NCI-H2029 treated with DMSO at 0.1 percent for 48 hours (cell line): ENCODE measurements at regions not wholly inside any gene's neighbourhood (a gene's known extent, or its start where the extent isn't known, plus 50 kb on each side); places are given as distances from the start of the nearest gene placed in this dataset.
"Not testable (repeated sequence)": the region's sequence is repeated elsewhere in the genome, so short reads cannot be mapped to it uniquely, and the experiment has no call there.

Source experiments
- DNase-seq: peaks from one replicate; lab custom pipeline; 2025; lab: John Stamatoyannopoulos, UW

DNA sequence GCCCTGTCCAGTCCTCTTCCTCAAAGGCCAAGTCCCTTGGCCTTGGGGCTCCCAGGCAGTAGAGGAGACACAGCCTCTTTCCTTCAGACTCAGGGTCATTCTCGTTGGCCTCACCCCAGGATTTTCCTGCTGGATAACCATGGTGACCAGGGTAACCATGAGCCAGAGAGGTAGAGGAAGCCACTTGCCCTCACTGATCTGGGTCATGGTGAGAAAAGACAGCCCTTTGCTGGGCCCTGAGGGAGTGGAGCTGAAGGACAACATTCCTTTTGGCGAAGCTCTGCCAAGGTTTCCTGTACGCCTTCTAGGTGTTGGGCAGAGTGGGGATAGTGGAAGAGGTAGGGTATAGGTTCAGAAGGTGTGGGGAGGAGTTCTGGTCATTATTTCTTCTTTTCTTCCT, 53.1 kb upstream of the WNT4 start:
- DNase-seq: no peak

DNA sequence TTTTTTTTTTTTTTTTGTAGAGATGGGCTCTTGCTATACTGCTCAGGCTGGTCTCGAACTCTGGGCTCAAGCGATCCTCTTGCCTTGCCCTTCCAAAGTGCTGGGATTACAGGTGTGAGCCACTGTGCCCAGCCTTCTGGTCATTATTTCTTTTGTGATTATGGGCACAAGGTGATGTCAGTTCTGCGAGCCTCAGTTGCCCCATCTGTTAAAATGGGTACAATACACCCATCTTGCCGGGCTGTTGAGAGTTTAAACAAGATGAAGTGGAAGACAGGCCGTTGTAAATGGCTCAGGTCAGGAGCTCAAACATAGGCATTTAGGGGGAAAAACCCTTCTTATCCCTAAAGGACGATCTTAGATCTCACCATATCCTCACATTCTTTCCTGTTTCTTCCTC, 53.7 kb upstream of the WNT4 start:
- no peak for DNase-seq

DNA sequence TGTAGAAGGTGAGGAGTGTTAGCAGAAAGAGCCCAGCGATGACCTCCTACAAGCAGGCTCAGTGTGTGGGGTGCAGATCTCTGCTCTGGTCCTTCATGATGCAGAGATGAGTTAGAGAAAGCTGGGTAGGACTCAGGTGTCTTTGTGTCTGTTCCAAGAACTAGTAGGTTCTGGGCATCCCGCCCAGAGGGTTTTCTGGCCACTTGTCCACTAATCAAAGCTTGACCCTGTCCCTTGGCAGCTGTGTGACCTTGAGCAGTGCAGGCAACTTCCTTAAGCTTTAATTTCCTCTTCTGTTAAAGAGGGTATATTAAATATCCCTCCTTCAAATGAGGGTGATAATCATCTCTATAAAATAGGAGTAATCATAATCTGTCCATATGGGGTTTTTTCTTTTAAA, 54.7 kb upstream of the WNT4 start:
- DNase-seq: no peak

DNA sequence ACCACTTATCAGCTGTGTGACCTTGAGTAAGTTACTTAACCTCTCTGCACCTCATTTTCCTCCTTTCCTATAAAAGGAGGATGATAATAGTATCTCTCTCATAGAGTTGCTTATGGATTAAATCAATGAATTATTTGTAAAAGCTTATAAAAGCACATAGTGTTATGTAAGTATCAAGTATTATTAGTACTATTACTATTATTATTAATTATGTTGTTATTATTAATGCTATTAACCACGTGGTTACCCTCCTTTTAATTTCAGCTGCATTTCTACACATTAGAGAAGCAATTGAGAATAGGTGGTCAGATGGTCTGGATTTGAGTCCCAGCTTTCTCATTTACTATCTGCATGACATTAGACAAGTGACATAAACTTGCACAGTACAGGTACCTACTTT, 58.1 kb upstream of the WNT4 start:
- no peak for DNase-seq

DNA sequence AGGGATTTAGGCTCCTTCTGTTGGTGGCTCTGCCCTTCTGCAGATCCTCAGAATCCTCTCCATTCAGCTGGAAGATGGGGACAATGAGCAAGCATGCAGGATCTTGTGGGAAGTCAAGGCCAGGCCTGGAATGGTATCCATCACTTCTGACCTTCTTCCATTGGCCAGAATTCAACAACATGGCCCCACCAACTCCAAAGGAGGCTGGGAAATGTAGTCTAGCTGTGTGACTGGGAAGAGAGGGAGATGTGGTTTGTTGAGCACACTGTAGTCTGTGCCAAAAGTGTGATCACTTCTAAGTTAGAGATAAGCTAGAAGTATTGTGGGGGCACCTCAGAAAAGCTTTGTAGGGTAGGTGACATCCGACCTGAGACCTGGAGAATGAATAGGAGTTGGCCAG, 60.4 kb upstream of the WNT4 start:
- no peak for DNase-seq

DNA sequence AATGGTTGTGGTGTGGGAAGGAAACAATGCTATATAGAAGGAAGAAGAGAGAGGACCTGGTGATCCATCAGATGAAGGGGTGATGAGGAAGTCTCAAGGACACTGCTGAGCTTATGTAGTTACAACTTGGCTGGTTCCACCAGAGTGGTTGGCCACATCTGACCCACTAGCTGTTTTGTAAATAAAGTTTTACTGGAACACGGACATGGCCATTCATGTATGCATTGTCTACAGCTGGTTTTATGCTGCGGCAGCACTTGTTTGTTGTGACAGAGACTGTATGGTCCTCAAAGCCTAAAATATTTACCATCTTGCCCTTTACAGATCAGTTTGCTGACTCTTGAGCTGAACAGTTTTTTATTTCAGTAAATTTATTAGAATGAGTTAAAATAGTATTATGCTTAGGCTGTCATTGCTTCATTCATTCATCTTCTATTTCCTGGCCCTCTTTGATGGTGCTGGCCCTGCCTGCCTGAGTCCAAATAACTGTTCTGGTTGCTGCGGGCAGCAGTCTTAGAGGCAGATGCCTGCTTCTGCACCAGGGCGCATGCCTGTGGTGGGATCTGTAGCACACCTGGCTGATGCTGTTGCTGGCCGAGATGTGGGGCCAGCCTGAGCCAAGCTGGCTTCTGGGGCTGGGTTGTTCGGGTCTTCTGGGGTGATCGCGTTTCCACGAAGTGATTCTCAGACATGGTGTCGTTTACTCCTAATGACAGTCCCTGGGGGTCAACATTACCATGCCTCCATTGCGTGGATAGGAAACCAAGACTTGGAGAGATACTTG, 61.4 kb upstream of the WNT4 start:
- no peak for DNase-seq

DNA sequence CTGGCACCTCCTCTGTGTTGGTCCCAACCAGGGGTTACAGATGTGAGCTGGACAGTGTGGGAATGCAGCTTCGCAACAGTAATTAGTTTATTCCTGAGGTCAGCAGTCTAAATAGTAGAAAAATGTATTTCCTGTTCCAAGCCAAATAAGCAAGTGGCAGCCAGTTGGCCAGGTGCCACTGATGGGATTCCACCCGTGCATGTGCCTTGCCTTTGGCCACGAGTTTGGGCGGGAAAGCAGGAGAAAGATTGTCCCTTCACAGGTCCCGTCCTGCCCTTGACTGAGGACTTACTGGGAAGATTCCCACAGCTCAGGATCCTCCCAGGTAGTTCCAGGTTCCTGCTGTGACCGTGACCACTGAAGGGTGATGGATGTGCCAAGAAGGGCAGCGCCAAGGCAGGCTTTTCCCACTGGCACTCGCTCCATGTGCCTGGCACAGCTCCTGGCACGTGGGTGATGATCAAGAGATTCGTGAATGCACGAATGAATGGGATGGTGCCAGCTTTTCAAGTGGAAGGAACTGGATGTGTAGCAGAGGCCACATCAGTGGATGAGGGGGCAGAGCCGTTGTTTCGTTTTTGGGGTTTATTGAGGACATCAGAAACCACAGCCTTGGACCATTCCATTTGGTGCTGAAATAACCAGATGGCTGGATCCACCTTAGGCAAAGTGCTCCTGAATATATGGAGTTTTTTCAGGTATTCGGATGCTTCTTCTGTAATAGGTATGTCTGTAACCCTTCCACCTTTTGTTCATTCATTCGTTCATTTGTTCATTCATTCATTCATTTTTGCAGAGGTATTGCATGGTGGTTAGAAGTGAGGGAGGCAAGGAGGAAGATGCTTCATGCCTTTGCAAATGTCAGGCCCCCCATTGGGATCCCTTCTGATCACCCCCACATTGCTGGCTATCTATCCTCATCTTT, 62.4 kb upstream of the WNT4 start:
- DNase-seq: peak; percentile 55

DNA sequence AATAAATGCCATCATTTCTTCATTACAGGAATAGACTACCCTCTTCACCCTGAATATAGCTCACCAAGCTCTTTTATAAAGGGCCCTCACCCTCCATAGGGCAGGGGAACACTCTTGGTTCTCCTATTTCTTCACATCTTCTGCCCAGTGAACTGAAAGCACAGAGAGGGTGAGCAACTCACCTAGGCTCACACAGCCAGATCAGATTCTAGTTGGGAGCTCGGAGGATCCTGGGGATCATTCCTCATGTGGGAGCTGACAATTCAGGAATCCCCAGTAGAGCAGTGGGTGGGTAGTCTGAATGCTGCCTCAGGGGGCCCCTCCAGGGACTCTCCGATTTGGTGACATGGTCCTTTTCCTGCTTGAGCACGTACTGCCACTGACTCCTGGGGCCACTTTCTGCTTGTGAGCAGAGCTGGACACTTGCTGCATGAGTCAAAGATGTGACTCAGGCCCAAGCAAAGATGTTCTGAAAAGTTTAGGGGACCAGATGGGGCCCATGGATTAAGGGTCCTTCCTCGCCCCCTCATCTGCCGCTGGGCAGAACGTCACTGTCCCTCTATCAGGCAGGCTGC, 63.7 kb upstream of the WNT4 start:
- no peak for DNase-seq

DNA sequence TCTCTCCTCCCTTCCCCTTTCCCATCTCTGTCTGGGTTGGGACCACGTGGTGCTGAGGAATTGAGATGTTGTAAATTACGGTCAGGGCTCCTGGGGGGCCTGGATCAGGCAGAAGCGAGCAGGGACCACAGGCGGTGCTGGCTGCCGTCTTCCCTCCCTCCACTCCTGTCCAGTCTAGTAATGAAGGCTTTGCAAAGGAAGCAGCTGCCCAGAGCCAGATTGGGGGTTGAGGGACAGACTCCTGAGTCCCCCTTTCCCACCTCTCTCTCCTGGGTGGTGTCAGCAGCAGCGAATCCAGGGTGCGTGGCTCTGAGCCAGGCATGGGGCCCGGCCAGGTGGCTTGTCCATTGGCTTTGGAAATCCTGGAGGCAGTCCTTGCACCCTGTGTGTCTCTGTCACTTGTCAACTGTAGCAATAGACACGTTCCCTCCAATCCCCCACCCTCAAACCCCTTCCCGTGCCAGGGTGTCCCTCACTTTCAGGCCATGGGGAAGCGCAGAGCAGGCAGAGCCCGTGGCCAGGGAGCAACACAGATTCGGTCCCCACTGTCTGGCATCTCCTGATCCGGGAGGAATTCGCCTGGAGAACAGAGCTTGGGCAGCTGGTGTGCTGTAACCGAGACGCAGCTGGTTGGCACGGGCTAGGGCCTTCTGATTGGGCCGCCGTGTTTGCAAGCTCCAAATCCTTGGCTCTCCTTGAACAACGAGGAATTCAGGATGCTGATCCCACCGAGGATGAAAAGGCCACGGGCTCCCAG, 64.8 kb upstream of the WNT4 start:
- DNase-seq: no peak

DNA sequence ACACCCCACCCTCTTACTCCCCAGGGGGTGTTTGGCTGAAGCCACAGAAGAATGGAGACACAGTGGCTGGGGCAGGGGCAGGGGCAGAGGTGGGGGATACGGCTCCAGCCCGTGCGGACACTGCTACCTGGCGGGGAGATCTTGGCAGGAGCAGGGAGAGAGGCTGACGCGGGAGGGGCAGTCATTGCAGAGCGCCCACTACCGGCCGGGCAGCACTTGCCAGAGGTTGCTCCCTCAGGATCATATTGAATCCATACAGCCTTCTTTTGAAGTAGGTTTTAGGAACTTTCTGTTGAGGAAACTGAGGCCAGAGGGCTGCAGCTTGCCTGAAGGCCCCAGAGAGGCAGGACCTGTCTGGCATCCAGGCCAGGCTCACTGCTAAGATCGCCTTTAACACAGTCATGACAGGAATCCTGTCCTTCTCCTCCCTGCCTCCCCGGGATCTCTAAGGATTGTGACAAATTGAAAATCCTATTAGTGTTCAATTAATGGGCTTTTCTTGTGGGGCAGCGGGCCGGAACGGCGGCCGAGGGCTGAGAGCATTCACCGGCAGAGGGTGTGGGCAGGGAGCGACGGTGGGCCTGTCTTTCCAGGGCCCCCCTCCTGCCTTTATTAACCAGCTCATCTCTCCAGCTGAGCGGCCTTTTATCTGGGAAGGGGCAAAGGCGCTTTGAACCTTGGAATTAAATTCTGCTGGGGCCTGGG, 65.5 kb upstream of the WNT4 start:
- DNase-seq: no peak

DNA sequence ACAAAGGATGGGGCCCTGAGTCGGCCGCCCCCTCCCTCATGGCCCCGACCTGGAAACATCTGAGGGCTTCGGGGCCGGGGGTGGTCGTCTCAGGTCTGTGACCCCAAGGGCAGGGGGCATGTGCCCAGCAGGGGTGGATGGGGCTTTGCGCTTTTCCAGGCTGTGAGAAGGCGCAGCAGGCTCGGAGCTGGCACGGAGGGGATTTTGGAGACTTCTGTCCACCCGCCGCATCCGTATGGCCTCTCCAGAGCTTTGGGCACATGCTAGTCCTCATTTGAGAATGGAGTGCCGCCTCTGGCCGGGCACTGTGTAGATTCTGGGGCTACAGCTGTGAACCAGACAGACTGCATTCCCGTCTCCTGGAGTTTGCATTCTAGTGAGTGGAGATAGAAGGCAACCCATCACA, 66.1 kb upstream of the WNT4 start:
- DNase-seq: no peak

DNA sequence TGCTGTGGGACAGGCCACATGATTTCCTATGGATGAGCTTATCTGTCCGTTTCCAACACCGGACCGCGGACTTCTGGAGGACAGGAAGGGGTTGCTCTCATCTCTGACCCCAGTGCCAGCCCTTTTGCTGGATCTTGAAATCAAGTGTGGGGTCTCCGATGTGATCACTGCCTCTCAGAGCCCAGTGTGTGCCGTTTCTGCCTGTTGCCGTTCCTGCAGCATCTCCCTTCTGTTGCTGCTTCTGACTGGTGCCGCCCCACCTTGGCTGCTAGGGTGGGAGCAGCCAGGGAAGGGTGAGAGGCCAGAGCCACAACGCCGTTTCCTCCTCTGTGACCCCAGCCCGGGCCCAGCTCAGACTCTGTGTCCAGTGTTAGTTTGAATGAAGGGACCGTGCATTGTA, 67.3 kb upstream of the WNT4 start:
- no peak for DNase-seq

DNA sequence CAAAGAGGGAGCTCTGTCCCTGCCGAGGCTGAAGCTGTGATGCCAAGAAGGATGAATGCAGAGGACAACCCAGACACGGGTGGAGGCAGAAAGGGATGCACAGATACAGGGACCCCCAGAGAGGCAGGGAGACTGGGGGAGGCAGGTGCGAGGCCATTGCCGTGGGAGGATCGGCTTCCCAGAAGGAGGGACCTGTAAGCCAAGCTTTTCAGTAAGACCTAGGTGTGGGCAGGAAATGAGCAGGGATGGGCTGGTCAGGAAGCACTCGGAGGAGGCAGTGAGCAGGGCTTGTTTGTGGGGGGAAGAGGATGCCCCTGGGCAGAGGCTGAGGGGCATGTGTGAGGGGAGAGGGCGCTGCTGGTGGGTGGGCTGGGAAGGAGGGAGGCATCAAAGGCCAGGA, 67.7 kb upstream of the WNT4 start:
- no peak for DNase-seq

DNA sequence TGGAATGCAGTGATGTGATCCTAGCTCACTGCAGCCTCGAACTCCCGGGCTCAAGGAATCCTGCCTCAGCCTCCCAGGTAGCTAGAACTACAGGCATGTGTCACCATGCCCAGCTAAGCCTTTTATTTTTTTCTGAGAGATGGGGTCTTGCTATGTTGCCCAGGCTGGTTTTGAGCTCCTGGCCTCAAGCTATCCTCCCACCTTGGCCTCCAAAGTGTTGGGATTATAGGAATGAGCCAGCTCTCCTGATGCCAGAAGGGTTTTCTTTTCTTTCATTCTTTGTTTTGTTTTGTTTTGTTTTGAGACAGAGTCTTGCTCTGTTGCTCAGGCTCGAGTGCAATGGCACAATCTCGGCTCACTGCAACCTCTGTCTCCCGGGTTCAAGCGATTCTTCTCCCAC, 68.6 kb upstream of the WNT4 start:
- DNase-seq: not testable (repeated sequence)

DNA sequence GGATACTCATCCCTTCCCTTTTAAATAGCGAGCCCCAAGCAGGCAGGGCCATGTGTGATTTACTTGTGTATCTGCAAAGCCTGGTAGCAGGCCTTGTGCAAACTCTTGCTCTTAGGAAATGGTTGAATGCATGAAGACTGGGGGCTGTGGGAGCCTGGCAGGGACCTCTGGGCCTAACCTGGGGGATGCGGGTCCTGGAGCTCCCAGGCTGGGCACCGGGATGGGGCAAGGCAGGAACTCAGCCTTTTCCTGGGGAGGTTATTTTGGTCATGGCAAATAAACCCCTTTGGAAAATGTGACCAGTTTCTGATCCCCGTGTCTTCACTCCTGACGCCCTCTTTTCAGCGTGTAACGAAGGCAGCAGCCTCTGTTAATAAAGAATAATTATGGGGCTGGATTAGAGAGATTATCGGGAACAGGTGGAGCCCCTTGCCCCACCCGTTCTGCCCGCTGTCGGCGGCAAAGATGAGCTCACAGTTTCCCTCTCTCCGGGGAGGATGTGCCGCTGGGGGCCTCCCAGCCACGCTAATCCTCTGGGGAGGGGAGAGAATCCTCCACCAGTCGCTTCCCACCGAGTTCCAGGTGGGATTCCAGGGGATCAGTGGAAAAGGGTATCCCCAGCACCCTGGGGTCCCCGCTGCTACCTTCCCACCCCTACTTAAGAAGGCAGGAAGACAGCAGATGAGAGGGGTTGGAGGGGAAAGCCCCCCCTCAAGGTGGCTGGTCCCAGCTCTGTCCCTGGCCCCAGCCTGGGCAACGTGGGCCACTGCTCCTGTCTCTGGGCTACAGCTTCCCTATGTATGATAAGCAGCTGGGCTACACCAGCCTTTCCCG, 69.7 kb upstream of the WNT4 start:
- no peak for DNase-seq

DNA sequence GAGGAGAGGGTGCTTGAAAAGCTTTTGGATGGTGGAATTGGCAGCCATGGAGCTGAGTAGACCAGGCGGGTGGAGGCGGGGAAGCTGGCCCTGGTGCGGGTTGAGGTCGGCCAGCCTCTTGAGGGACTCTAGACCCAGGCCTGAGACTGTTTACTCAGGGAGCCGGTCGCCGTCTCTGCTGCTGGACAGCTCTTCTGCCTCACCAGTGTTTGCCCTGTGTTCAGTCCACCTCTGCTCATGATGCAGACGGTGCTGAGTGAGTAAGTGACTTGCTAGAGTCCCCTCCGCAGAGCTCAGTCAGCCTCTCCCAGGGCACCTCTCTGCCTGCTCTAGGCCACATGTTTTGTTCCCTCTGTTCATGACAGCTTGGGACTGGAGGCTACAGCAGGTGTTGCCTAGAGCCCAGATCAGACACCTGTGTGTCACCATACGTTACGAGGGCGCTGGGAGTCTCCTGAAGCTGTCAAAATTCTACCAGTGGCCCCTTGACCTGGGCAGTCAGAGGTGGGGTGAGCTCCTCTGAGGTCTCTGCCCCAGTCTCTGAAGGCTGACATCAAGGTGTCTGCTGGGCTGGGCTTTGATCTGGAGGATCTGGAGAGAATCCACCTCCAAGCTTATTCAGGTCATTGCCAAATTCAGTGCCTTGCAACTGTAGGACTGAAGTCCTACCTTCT, 73.5 kb upstream of the WNT4 start:
- no peak for DNase-seq

DNA sequence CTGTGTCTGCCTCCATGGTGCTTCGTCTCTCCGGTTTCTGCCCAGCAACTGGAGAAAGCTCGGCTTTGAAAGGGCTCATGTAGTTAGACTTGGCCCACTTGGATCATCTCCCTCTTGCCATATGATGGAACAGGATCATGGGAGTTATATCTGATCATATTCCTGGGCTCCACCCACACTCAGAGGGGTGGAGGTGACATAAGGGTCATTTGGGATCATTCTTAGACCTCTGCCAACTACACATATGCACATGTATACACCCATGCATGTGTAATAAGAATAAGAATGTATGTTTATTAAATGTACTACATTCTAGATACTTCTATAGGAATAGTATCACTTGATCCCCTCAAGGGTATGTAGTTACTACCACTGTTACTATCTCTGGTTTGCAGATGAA, 74.1 kb upstream of the WNT4 start:
- no peak for DNase-seq

DNA sequence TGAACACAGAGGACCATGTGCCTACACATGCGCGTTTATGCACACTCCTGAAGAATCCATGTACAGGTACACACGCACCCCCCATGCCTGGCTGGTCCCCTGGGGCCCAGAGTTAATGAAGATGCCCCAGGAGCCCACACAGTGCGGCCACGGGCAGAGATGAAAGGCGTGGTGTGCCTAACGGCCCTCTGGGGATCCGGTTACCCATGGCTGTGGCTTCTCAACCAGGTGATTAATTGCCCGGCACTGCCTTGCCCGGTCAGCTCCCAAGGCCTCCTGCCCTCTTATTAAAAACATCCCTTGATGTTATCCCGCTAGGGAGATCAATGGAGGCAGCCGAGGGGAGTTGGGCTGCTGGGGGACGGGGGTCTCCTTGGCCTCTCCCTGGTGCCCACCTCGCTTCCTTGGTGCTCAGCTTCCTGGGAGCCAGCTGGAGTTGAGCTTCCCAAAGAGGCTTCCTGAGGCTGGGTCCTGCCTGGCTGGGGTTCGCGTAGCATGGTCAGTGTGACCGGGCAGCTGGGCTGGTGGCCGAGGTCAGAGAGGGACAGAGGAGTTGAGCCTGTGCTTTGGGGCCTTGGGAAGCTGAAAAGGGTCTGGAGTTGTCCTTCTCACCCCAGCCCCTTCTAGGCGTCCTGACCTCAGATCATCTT, 75.0 kb upstream of the WNT4 start:
- DNase-seq: no peak

DNA sequence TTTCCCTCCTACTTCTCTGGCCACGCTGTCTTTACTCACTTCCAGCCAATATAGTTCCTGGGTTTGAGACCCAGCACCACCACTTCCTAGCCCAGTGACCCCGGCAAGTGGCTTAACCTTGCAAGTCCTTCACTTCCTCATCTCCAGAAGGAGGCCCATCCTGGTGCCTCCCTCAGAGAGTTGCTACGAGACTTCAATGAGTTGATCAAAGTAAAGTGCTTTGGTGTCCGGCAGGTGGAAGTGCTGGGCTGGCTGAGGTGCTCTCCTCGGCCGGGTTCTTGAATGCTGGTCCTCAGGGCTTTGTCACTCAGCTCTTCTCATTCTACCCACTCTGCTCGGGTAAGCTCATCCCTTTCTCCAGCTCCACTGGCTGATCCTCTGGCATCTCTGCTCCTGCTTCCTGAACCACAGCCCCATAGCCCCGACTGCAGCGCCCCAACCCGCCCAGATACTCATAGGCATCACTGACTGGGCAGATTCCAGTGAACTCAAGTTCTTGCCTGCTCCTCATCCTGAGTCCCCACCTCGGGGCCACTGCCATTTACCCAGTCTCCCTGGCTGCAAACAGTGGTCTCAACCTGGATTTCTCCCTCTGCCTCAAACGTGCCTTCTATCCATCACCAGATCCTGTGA, 75.8 kb upstream of the WNT4 start:
- no peak for DNase-seq
